GM12872 (cell line): ENCODE measurements at regions not wholly inside any gene's neighbourhood (a gene's known extent, or its start where the extent isn't known, plus 50 kb on each side); places are given as distances from the start of the nearest gene placed in this dataset.

ENCODE experiments used
- TF ChIP-seq, protein P1 (sequence below): IDR thresholded peaks from 3 replicates; pipeline ENCODE4 v1.5.1; 2011; ENCODE audit warnings: low read depth, mild to moderate bottlenecking, low read length, moderate library complexity; ENCODE audit not compliant: insufficient read depth

DNA sequence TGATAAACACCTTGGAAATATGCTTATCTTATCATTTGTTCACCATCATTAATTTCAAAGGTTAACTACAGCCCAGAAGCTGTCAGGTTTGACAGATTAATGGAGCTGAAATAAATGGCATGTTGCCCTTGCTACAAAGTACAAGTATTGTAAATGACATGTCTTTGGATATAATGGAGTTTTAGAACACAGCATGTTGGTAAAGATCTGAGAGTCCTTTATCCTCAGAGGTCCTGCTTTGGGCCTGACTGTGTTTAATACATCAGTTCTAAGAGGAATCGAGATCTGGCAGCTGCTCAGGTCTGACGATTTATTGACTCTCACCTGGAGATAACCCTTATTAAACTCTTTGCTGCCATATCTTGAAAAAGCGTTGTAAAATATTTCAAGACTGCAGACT is 222.7 kb upstream of the OPRM1 start:
- TF ChIP-seq, protein P1, sequence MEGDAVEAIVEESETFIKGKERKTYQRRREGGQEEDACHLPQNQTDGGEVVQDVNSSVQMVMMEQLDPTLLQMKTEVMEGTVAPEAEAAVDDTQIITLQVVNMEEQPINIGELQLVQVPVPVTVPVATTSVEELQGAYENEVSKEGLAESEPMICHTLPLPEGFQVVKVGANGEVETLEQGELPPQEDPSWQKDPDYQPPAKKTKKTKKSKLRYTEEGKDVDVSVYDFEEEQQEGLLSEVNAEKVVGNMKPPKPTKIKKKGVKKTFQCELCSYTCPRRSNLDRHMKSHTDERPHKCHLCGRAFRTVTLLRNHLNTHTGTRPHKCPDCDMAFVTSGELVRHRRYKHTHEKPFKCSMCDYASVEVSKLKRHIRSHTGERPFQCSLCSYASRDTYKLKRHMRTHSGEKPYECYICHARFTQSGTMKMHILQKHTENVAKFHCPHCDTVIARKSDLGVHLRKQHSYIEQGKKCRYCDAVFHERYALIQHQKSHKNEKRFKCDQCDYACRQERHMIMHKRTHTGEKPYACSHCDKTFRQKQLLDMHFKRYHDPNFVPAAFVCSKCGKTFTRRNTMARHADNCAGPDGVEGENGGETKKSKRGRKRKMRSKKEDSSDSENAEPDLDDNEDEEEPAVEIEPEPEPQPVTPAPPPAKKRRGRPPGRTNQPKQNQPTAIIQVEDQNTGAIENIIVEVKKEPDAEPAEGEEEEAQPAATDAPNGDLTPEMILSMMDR, result no peak

DNA sequence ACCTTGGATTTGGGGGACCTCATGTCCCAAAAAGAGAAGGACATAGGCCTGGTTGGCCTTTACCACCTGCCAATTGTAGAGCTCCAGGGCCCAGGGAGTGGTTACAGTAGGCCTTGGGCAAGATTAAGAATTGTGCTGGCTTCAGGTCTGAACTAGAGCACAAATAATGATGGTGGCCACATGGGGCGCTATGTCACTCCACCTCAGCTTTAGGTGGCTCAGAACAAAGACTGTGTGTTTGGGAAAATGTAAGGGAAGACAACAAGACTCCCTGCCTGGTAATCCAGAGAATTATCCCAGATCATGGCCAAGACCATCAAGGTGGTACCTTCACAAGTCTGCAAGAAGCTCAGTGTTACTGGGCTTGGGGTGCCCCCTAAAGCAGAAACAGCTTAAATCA is 224.9 kb upstream of the OPRM1 start:
- TF ChIP-seq, protein P1, result peak; percentile 57; the same call in 2 of the 3 replicates

DNA sequence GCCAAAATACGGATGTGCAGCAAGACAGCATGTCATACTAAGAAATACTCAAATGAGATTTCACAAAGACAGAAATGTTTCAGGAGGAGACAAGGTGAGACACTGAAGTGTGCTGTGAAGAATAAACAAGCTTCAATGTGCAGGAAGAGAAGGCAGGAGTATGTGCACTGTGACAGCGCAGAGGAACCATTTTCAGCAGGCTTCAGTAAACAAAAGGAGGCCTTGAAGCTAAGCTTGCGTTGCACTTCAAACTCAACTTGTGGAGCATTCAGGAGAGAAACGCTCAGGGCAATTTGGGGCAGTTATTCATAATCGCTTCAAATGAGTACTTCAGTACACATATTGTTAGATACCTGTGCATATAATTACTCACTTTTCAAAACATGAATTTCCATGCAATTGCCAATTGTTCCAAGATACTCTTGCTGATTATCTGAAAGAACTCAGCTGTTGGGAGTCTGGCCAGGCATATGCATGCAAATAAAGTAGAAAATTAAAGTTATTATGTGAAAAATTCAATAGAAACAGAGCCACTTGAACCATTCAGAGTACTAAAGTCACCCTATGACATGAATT is 234.2 kb upstream of the OPRM1 start:
- TF ChIP-seq, protein P1, result no peak

DNA sequence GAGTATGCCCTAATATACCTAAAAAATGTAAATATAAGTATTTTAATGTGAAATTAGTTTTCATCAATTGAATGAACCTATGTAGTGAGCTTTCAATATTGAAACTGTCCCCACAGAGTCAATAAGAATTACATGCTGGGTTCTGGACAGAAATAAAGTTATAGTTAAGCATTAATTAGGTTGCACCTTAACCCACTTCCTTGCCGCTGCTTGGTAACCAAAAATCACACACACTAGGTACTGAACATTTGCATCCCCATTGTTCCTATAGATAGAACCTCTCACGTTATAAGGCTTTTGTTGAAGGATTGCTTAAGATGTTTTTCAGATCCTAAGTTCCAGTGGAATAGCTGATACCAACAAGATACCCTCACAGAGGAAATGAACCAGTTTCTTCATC is 237.1 kb upstream of the OPRM1 start:
- TF ChIP-seq, protein P1, result no peak

DNA sequence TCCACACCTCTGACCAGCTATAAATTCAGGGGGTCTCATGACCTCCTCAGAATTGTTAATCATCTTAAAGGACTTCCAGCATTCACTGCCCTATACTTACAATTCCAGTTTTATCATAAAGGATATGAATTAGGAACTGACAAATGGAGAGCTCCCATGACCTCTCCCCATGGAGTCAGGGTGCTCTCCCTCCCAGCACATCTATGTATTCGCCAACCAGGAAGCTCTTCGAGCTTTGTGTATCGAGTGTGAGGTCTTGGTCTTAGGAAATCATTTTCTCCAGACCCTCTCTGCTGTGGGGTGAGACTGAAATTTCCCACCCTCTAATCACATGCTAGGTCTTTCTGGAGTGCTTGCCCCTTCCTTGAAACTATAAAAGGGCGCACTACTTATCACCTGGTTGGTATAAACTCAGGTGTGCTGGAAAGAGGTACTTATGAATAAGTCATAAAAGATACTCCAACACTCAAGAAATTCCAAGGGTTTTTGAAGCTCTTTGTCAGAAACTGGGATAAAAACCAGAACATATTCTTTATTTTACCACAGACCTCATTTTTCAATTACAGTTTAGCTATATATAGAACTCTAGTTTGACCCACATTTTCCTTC is 238.4 kb upstream of the OPRM1 start:
- TF ChIP-seq, protein P1, result no peak

DNA sequence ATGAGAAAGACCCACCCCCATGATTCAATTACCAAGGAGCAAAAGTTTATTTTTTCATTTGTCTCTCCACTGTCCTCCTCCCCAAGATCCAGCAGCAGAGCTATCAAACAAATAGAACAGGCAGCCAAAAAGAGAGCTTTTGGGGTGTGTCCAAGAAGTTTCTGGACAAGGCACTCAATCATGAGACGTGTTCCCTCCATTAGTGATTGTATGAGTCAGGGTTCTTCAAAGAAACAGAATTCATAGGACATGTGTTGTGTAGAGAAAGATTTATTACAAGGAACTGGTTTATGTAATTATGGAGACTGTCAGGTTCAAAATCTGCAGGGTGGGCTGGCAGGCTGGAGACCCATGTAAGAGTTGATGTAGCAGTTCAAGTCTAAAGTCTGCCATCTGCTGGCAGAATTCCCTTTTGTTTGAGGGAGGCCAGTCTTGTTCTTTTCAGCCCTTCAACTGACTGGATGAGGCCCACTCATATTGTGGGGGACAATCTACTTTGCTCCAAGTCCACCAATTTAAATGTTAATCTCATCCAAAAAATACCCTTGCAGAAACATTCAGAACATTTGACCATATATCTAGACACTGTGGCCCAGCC is 248.1 kb upstream of the OPRM1 start:
- TF ChIP-seq, protein P1, result peak; percentile 39; the same call in 2 of the 3 replicates

DNA sequence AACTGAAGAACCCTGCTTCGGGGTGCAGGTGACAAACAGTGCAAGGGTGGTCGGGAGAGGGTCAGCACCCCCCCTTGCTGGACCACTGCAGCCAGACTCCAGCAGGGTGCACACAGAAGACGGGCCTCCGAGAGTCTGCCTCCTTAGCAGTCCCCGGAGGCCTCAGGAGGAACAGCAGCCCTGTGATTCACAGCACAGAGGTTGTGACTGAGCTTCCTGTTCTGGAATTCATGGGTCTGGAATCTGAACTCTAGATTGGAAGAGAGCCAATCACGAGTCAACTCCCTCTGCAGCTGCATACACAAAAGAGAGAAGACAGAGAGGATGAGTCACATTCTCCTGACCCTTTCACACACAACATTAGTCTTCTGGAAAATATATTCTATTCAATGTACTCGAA is 249.0 kb upstream of the OPRM1 start:
- TF ChIP-seq, protein P1, result 0 out of 3 replicates have a peak, but pooled peaks have one; percentile 12
